Glomerular visceral epithelial cell (primary cell): ENCODE measurements at regions not wholly inside any gene's neighbourhood (a gene's known extent, or its start where the extent isn't known, plus 50 kb on each side); places are given as distances from the start of the nearest gene placed in this dataset.

Source experiments
- DNase-seq: peaks from one replicate; pipeline ENCODE4 v3.0.0-alpha.2; 2016; ENCODE audit errors: extremely low spot score

DNA sequence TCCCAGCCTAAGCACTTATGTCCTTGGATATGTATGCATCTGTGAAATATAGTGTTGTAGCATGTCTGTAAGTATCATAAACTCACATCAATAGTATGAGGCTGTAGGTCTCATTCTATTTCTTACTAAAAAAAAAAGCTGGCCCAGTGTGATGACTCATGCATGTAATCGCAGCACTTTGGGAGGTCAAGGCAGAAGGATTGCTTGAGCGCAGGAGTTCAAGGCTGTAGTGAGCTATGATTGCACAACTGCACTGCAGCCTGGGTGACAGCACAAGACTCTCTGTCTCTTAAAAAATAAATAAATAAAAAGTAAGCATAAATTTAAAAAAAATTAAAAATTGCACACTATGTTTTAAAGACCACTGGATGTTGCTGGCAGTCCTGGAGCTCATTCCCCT is 79.1 kb upstream of the SPATA13 start:
- DNase-seq: no peak

DNA sequence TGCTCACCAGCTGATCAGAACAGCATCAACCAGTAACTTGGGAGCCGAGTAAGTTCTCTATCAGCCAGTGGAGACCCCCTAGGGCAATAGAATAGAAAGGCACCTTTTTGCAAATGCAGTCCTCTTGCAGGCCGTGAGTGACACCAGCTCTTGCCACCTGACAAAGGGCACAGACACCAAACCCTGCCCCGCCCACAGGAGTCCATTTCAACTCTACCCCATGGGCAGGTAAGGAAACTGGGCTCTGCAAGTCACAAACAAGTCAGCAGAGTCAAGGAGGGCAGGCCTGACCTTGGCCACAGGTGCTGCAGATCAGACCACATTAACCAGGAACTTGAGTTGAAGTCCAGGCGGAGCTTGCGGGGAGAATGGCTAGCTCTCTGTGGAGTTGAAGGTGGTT is 77.4 kb upstream of the SPATA13 start:
- DNase-seq: no peak

GRCh38 chr13:24083722-24084421 is 76.6 kb upstream of the SPATA13 start:
- DNase-seq: no peak

DNA sequence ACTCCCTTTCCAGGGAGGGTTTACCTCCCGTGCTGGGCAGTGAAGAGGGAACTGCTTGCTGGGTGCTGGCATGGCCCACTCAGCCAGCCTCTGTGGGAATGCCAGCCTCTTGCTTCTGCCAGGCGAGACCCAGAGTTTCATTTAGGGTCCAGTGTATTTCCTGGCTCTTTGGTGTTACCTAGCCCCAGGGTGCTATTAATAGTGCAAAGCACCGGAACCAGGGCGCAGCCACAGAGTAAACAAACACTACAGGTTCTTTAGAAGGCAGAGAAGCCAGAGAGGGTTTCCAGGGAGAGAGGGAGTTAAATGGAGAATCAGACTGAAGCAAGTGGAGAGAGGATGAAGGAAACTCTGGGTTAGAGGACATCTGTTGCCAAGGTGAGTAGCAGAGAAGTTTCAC is 74.9 kb upstream of the SPATA13 start:
- DNase-seq: no peak

DNA sequence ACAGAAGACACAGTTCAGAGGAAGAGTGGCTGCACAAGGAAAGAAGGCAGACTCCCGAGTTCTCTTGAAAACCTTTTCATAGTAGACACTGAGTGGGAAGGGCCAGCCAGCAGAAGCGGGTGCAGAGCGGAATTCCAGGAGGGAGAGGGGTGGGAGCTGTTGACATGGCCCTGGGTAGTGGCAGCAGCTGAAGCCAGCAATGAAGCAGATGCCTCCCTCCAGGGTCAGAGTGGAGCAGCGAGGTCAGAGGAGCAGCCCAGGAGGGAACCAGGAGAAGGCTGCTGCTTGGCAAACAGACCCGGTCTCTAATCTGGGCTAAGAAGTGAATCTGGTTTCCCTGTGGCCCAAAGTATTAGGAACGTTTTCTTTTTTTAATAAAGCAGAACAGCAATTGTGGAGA is 73.9 kb upstream of the SPATA13 start:
- DNase-seq: no peak

DNA sequence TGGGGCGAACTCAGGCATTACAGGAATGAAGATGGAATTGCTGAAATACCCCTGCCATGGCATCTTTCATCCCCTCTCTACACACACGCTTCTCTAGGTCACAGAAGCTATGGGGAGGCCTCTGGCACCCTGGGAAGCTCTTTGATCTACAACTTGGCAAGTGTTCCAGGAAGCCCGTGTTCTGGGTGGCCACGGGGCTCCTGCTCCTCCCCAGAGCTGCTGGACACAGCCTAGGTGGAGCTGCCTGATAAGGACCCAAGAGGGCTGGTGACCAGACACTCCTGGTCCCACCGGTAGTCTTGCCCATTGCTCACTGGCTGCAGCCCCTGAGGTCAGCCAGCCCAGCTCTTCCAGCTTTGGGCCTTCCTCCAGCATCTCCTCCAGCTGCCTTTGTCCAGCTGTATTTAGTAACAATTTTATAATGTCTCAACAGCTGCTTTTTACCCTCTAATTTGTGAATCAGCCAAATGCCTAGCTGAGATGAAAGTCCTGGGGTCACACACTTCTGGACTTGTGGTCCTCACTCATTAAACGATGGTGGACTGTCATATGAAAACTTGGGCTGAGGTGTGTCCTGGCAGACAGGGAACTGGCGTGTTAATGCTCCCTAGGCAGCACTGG is 72.8 kb upstream of the SPATA13 start:
- DNase-seq: no peak

DNA sequence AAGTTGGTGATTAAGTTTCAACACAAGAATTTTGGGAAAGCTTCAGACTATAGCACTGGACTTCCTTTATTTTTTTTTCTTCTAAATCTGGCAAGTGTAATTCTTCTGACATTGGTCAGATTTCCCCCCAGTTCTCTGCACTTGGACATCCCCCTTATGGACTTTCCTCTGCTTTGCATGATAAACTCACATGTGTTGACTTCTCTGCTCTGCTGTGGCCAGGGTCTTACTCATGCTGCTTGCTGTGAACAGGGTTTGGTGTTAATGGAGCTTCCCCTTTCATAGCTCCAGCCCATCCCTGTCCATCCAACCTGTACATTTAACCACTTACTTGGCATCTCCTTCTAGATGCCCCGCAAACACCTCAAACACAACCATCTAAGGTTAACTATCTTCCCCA is 70.5 kb upstream of the SPATA13 start:
- no peak for DNase-seq

DNA sequence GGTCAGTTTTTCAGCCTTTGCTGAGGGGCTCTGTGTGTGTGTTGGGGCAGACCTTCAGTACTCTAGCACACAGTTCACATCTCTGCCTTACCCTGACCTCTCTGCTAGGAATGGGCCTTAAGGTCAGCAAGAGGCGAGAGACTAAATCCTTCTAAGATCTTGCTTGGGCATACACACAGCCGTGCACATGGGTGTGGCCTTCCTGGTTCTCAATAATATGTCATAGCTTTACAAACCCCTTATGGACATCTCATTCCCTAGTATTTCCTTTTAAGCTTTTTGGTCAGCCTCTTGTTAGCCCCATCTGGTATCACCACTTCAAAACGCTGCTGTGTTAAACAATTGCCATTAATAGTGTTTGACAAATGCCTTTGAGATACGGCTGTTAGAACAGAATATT is 69.4 kb upstream of the SPATA13 start:
- no peak for DNase-seq

- DNase-seq: no peak
Observed at GRCh38 chr13:24092108-24092507, 68.4 kb upstream of the SPATA13 start.

GRCh38 chr13:24093047-24093446 is 67.5 kb upstream of the SPATA13 start:
- DNase-seq: no peak

DNA sequence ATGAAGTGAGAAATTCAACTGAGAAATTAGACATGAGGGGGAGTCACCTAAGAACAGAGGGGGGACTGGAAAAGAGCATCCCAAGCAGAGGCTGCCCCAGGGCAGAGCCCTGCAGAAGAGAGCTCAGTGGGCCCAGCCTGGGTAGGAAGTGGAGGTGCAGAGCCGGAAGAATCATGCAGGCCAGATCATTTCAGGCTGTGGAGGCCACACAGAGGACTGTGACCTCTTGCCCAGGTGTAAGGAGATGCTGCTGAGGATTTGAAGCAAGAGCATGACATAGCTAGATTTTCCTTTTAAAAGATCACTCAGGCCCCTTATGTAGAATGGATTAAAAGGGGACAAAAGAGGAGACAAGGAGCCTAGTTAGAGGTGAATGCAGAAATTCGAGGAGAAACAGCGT is 63.9 kb upstream of the SPATA13 start:
- DNase-seq: no peak

GRCh38 chr13:24097064-24097463 is 63.5 kb upstream of the SPATA13 start:
- no peak for DNase-seq

DNA sequence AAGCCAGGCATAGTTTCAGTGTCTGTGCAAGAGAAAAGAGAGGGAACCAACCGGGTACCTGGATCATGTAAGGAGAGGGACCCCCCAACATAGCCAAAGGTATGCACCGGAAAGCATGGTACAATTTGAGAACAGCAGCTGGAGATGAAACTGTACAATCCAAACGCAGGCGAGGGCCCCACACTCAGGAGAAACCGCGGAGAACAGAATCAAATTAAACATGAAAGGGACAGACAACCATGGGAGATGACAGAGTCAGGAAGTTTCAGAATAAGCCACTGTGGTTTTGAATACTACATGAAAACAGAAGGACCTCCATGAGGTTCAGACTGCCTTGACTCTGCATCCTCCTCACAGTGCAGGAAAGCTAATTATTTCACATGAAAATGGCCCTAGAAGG is 62.9 kb upstream of the SPATA13 start:
- DNase-seq: no peak

GRCh38 chr13:24099490-24099889 is 61.0 kb upstream of the SPATA13 start:
- no peak for DNase-seq

DNA sequence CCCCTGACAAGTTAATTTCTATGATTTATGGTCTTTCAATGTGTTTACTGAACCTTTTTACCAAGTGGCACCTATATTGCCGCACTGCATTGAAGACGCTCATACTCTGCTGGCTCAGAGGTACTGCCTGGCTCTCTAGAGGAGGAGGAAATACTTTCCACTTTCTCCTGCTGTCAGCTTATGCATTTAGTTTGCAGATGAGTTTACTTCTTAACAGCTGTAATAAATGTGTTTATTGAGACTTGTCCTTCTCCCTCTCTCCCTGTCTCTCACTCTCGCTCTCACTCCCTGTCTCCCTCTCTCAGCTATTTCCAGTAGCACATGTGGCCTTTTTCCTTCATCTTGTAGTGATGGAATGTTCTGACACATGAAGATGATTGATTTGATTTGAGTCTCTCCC is 60.3 kb upstream of the SPATA13 start:
- DNase-seq: no peak

GRCh38 chr13:24103782-24104372 is 56.6 kb upstream of the SPATA13 start:
- DNase-seq: no peak

GRCh38 chr13:24104723-24105122 is 55.8 kb upstream of the SPATA13 start:
- no peak for DNase-seq

GRCh38 chr13:24106429-24106828 is 54.1 kb upstream of the SPATA13 start:
- no peak for DNase-seq

DNA sequence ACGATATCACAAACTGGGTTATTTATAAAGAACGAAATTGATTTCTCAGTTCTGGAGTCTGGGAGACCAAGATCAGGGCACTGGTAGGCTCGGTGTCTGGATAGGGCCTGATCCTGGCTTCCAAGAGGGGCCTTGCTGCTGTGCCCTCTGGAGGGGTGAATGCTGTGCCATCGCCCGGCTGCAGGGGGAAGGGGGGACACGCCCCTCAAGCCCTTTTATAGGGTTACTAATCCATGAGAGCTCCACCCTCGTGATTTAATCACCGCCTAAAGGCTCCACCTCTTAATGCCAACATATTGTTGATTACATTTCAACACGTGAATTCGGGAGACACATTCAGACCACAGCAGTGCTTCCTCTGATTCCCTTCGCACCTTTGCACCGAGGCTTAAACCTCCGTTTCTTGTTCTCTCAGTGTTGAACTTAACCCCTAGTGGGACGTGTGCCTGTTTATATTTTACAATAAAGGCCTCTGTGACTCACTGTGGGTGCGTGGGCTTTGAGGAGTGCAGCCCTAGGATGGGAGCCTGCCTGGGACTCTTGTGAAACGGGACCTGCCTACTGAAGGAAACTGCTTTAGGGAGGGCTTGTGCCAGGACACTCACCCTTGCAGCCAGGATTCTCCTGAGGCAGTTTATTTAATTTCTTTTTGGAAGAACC is 52.4 kb upstream of the SPATA13 start:
- no peak for DNase-seq

- no peak for DNase-seq
Observed at GRCh38 chr13:24108615-24108965, 51.9 kb upstream of the SPATA13 start.

GRCh38 chr13:24110011-24110410 is 50.5 kb upstream of the SPATA13 start:
- no peak for DNase-seq
